B cell (primary cell): ENCODE measurements at regions not wholly inside any gene's neighbourhood (a gene's known extent, or its start where the extent isn't known, plus 50 kb on each side); places are given as distances from the start of the nearest gene placed in this dataset.

ENCODE experiments used
- ATAC-seq: fragments of 200-7000 bp; cut with Tn5 transposase; one replicate; pipeline ENCODE4 v1.10.0; 2021; ENCODE audit warnings: low read depth, mild to moderate bottlenecking, moderate number of reproducible peaks, moderate library complexity
- CTCF ChIA-PET: fragments of 350-600 bp; sonication (Branson Sonifier 250); formaldehyde crosslinking; loops from one replicate; lab custom pipeline; 2021; ENCODE audit warnings: antibody characterized with exemption, inconsistent platforms; lab: Charles Lee
- POLR2A ChIA-PET: fragments of 350-600 bp; sonication (Branson Sonifier 250); formaldehyde crosslinking; loops from one replicate; lab custom pipeline; 2021; ENCODE audit warnings: antibody characterized with exemption; lab: Charles Lee
- DNase-seq: peaks from one replicate; pipeline ENCODE4 v3.0.0; 2013
- H2AFZ ChIP-seq: 2 replicates; pipeline ENCODE4 v1.6.1; 2012; ENCODE audit warnings: mild to moderate bottlenecking, low read depth, low read length; ENCODE audit not compliant: insufficient read depth, poor library complexity, severe bottlenecking
- H3K27ac ChIP-seq, 2 donors: 1 replicate in 1 of 2; 2 replicates in 1 of 2; pipeline ENCODE4 v1.5.1; 2012 to 2013; ENCODE audit warnings: low read length in 2 of 2, mild to moderate bottlenecking in 2 of 2, moderate library complexity in 1 of 2
- H3K27me3 ChIP-seq, 4 experiments: fragments of 200-600 bp in 1 of 4; sonication (generic) in 1 of 4; replicated peaks in 1 of 4; 1 replicate in 2 of 4; 2 replicates in 2 of 4; pipeline versions ENCODE4 v1.6.1 to v1.7.0; 2013 to 2016; ENCODE audit warnings: low read length in 3 of 4, mild to moderate bottlenecking in 2 of 4, mixed read lengths in 1 of 4, moderate library complexity in 1 of 4; ENCODE audit not compliant: insufficient read depth in 4 of 4, control insufficient read depth in 3 of 4; ENCODE audit errors: control extremely low read depth in 1 of 4
- H3K36me3 ChIP-seq, 2 experiments: replicated peaks in 1 of 2; 1 replicate in 1 of 2; 2 replicates in 1 of 2; pipeline versions ENCODE4 v1.6.1 to v1.7.1; 2013; ENCODE audit warnings: low read length in 1 of 2; ENCODE audit not compliant: insufficient read depth in 2 of 2, control insufficient read depth in 1 of 2; ENCODE audit errors: control extremely low read depth in 1 of 2, extremely low read depth in 1 of 2
- H3K4me1 ChIP-seq, 2 donors: fragments of 200-600 bp in 1 of 2; sonication (generic) in 1 of 2; 1 replicate in 1 of 2; 2 replicates in 1 of 2; pipeline versions ENCODE4 v1.5.1 to v1.6.1; 2013 to 2017; ENCODE audit warnings: low read length in 2 of 2; ENCODE audit not compliant: control insufficient read depth in 2 of 2, insufficient read depth in 2 of 2
- H3K4me2 ChIP-seq: replicated peaks from 2 replicates; pipeline ENCODE3; 2012; ENCODE audit warnings: mild to moderate bottlenecking, low read depth, low read length; ENCODE audit not compliant: poor library complexity, severe bottlenecking
- H3K4me3 ChIP-seq, 5 experiments: fragments of 200-600 bp in 1 of 5; sonication (generic) in 1 of 5; 1 replicate in 3 of 5; 2 replicates in 2 of 5; pipeline versions ENCODE4 v1.5.1 to v1.7.0; 2011 to 2016; ENCODE audit warnings: low read length in 4 of 5, mild to moderate bottlenecking in 4 of 5, low read depth in 2 of 5, control low read depth in 1 of 5, moderate library complexity in 1 of 5; ENCODE audit not compliant: insufficient read depth in 1 of 5; ENCODE audit errors: control extremely low read depth in 1 of 5, extremely low read depth in 1 of 5
- H3K79me2 ChIP-seq: fragments of 200-600 bp; sonication (generic); one replicate; pipeline ENCODE4 v1.6.0; 2016; ENCODE audit warnings: low read length; ENCODE audit not compliant: control insufficient read depth, insufficient read depth
- H3K9ac ChIP-seq: fragments of 200-600 bp; sonication (generic); 2 replicates; pipeline ENCODE4 v1.6.1; 2017; ENCODE audit warnings: mild to moderate bottlenecking, low read length, moderate library complexity
- H3K9me3 ChIP-seq, 3 donors: one replicate each; pipeline versions ENCODE4 v1.6.1 to v1.7.1; 2013; ENCODE audit warnings: low read length in 2 of 3; ENCODE audit not compliant: control insufficient read depth in 2 of 3, insufficient read depth in 1 of 3; ENCODE audit errors: control extremely low read depth in 1 of 3
- H4K20me1 ChIP-seq: 2 replicates; pipeline ENCODE4 v1.6.0; 2012; ENCODE audit warnings: mild to moderate bottlenecking, low read length; ENCODE audit not compliant: insufficient read depth, control insufficient read depth, poor library complexity, severe bottlenecking
- H3K27ac Mint-ChIP-seq: one replicate; pipeline ENCODE4 v1.8.0; 2021; ENCODE audit warnings: mixed read lengths
- H3K27me3 Mint-ChIP-seq: one replicate; pipeline ENCODE4 v1.8.0; 2021; ENCODE audit warnings: mixed read lengths
- H3K4me1 Mint-ChIP-seq: one replicate; pipeline ENCODE4 v1.8.0; 2021; ENCODE audit warnings: mixed read lengths
- H3K4me3 Mint-ChIP-seq: one replicate; pipeline ENCODE4 v1.8.0; 2021; ENCODE audit warnings: mixed read lengths
- H3K9me3 Mint-ChIP-seq: one replicate; pipeline ENCODE4 v1.8.0; 2022; ENCODE audit warnings: mixed read lengths; ENCODE audit not compliant: insufficient read depth
- CTCF ChIP-seq: fragments of 200-600 bp; IDR thresholded peaks from one replicate; pipeline ENCODE4 v1.8.0; 2022; ENCODE audit warnings: antibody characterized with exemption, mild to moderate bottlenecking
- EZH2 ChIP-seq: IDR thresholded peaks from 2 replicates; pipeline ENCODE4 v1.6.1; 2012; ENCODE audit warnings: borderline replicate concordance, low read depth, mild to moderate bottlenecking, moderate library complexity, low read length; ENCODE audit not compliant: insufficient read depth, poor library complexity, severe bottlenecking
- WGBS: methylation state at CpG from one replicate; pipeline ENCODE4 v1.1.5; 2013; ENCODE audit warnings: missing lambda C conversion rate; ENCODE audit not compliant: insufficient coverage; 5-methylcytosine and 5-hydroxymethylcytosine counted together
- intact Hi-C: fragments of 100-400 bp; cut with micrococcal nuclease; formaldehyde crosslinking; loops from one replicate; pipeline ENCODE4 v1.10.0; 2022

- Histone ChIP-seq H3K27me3 (no peaks in the 10 kb centered on the region), H3K36me3 (no peaks in the 10 kb centered on the region), H4K20me1 (no peaks in the 10 kb centered on the region), H2AFZ (no peak overlapping the region), H3K9me3 (peaks cover 0 to 3% (median 0%) of the 10 kb centered on the region in 3 donors), H3K4me3 (no peak overlapping the region), H3K27ac (no peak overlapping the region), H3K9ac (no peak overlapping the region), H3K4me1 (no peaks in the 10 kb centered on the region), H3K79me2 (no peaks in the 10 kb centered on the region), H3K4me2 (no peak overlapping the region)
- no peaks in the 10 kb centered on the region for H3K4me1 Mint-ChIP-seq
- intact Hi-C loops: no loop called here
- no peak for TF ChIP-seq EZH2
- no peak for TF ChIP-seq CTCF
- H3K27me3 Mint-ChIP-seq: no peaks in the 10 kb centered on the region
- DNase-seq (no peak), ATAC-seq (no peak)
- no peak overlapping the region for H3K4me3 Mint-ChIP-seq
- no peak overlapping the region for H3K27ac Mint-ChIP-seq
- ChIA-PET POLR2A (no interaction called here), CTCF (no interaction called here)
- no CpG with 5 or more reads among the region's 1 CpG for WGBS
- H3K9me3 Mint-ChIP-seq: no peaks in the 10 kb centered on the region
These were observed 122.6 kb downstream of the CNTN3 start for GRCh38 chr3:74491874-74492273.

- H3K27ac ChIP-seq: no peak overlapping the region
- WGBS: no CpG with 5 or more reads among the region's 3 CpGs
- intact Hi-C loops: no loop called here
- H3K9me3 ChIP-seq: peaks cover 0 to 6% (median 0%) of the 10 kb centered on the region in 3 donors
- no peaks in the 10 kb centered on the region for H4K20me1 ChIP-seq
- ChIA-PET POLR2A (no interaction called here), CTCF (no interaction called here)
- DNase-seq: no peak
- no peak overlapping the region for H3K4me3 Mint-ChIP-seq
- H3K4me1 ChIP-seq: no peaks in the 10 kb centered on the region
- no peaks in the 10 kb centered on the region for H3K9me3 Mint-ChIP-seq
- H3K36me3 ChIP-seq: no peaks in the 10 kb centered on the region
- TF ChIP-seq CTCF (no peak), EZH2 (no peak)
- no peak overlapping the region for H3K9ac ChIP-seq
- ATAC-seq: no peak
- H3K27me3 Mint-ChIP-seq: no peaks in the 10 kb centered on the region
- H3K4me3 ChIP-seq: no peak overlapping the region
- no peaks in the 10 kb centered on the region for H3K27me3 ChIP-seq
- no peak overlapping the region for H3K27ac Mint-ChIP-seq
- H3K79me2 ChIP-seq: no peaks in the 10 kb centered on the region
- no peaks in the 10 kb centered on the region for H3K4me1 Mint-ChIP-seq
- no peak overlapping the region for H2AFZ ChIP-seq
- no peak overlapping the region for H3K4me2 ChIP-seq
These were observed 125.2 kb downstream of the CNTN3 start for GRCh38 chr3:74489050-74489792.
